ENCODE measurements at regions not wholly inside any gene's neighbourhood (a gene's known extent, or its start where the extent isn't known, plus 50 kb on each side); places are given as distances from the start of the nearest gene placed in this dataset.

DNA sequence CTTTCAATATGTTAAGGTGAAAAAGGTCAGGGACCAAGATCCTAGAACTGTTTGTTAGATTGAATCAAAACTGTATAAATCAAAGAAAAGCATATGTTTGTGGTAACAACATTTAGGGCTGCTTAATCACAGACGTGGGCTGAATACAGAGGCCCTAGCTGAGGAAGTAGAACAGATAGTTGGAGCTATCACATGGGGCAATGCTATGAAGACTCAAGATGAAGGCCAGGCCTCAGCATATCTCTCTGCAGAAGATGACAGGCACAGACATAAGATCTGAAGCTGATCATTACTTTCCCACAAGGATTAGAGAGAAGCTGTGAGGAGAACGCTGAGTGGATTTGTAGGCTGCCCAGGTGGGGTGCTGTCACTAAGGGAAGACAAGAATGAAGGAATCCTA, 158.6 kb upstream of the CARD18 start:
- CTCF ChIA-PET, result interaction anchor here (0.5 kb wide), 1 partner anchor 23 kb away, joined by 4 read pairs; no protein-coding TSS in a partner anchor
- POLR2A ChIA-PET, result no interaction called here
- H3K4me3 ChIP-seq (ENCODE audit: low read depth, low read length), result no peak overlapping the region
- H3K27ac ChIP-seq (ENCODE audit: extremely low read depth, low read depth, low read length), result no peak overlapping the region
- H3K9me3 ChIP-seq (ENCODE audit: control insufficient read depth, insufficient read depth, low read depth, low read length), result no peaks in the 10 kb centered on the region
- TF ChIP-seq ZNF585B (tag by site-specific recombination; IDR thresholded peaks at IDR 0.05) (no peak), ZNF10 (tag by site-specific recombination; IDR thresholded peaks at IDR 0.05) (no peak), ZNF837 (tag by site-specific recombination; IDR thresholded peaks at IDR 0.05) (no peak), GLIS2 (tag by site-specific recombination; IDR thresholded peaks at IDR 0.05) (no peak), ZNF529 (tag by site-specific recombination; IDR thresholded peaks at IDR 0.05; ENCODE audit: insufficient replicate concordance) (no peak), ZNF843 (tag by site-specific recombination; IDR thresholded peaks at IDR 0.05) (no peak), HOXD13 (CRISPR knock-in tag; IDR thresholded peaks at IDR 0.05; ENCODE audit: borderline replicate concordance) (no peak), MZF1 (tag by site-specific recombination; IDR thresholded peaks at IDR 0.05; ENCODE audit: borderline replicate concordance) (no peak), YY1 (tag by site-specific recombination; IDR thresholded peaks at IDR 0.05) (no peak), ZBTB8A (tag by site-specific recombination; IDR thresholded peaks at IDR 0.05) (no peak), ZNF140 (tag by site-specific recombination; IDR thresholded peaks at IDR 0.05) (no peak), FEZF1 (tag by site-specific recombination; IDR thresholded peaks at IDR 0.05) (no peak)
- TF ChIP-seq, protein P1, sequence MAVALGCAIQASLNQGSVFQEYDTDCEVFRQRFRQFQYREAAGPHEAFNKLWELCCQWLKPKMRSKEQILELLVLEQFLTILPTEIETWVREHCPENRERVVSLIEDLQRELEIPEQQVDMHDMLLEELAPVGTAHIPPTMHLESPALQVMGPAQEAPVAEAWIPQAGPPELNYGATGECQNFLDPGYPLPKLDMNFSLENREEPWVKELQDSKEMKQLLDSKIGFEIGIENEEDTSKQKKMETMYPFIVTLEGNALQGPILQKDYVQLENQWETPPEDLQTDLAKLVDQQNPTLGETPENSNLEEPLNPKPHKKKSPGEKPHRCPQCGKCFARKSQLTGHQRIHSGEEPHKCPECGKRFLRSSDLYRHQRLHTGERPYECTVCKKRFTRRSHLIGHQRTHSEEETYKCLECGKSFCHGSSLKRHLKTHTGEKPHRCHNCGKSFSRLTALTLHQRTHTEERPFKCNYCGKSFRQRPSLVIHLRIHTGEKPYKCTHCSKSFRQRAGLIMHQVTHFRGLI (tag by site-specific recombination; IDR thresholded peaks at IDR 0.05), result no peak
- TF ChIP-seq, protein P2, sequence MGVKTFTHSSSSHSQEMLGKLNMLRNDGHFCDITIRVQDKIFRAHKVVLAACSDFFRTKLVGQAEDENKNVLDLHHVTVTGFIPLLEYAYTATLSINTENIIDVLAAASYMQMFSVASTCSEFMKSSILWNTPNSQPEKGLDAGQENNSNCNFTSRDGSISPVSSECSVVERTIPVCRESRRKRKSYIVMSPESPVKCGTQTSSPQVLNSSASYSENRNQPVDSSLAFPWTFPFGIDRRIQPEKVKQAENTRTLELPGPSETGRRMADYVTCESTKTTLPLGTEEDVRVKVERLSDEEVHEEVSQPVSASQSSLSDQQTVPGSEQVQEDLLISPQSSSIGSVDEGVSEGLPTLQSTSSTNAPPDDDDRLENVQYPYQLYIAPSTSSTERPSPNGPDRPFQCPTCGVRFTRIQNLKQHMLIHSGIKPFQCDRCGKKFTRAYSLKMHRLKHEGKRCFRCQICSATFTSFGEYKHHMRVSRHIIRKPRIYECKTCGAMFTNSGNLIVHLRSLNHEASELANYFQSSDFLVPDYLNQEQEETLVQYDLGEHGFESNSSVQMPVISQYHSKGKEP (tag by site-specific recombination; IDR thresholded peaks at IDR 0.05), result no peak
- no peaks in the 10 kb centered on the region for H3K36me3 ChIP-seq (ENCODE audit: control insufficient read depth in 2 of 2, insufficient read depth in 1 of 2, low read length in 2 of 2)
- no peaks in the 10 kb centered on the region for H3K4me1 ChIP-seq (ENCODE audit: control insufficient read depth, insufficient read depth, low read length)

DNA sequence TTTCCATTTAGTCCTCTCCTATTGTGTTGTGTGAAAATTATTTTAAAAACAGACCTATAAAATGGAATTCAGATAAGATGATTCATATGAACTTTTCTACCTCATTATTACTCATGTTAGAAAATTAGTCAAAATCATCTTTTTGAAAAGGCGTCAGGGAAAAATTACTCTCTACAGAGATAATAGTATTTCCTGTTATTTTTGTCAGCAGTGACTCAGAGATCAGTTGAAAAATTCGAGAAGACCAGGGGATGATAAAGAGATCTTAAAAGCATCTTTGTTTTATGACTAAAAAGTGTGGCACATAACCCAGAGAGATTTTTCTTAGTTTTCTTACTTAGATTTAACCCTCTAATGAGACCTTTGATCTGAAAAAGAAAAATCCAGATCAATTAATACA, 157.9 kb upstream of the CARD18 start:
- Histone ChIP-seq H3K27ac (ENCODE audit: extremely low read depth, low read depth, low read length) (no peak overlapping the region), H3K9me3 (ENCODE audit: control insufficient read depth, insufficient read depth, low read depth, low read length) (no peaks in the 10 kb centered on the region), H3K36me3 (ENCODE audit: control insufficient read depth in 2 of 2, insufficient read depth in 1 of 2, low read length in 2 of 2) (no peaks in the 10 kb centered on the region), H3K4me1 (ENCODE audit: control insufficient read depth, insufficient read depth, low read length) (no peaks in the 10 kb centered on the region), H3K4me3 (ENCODE audit: low read depth, low read length) (no peak overlapping the region)
- ChIA-PET CTCF (no interaction called here), POLR2A (no interaction called here)
- no peak for TF ChIP-seq ZNF223 (tag by site-specific recombination; IDR thresholded peaks at IDR 0.05)
- TF ChIP-seq, protein P3, sequence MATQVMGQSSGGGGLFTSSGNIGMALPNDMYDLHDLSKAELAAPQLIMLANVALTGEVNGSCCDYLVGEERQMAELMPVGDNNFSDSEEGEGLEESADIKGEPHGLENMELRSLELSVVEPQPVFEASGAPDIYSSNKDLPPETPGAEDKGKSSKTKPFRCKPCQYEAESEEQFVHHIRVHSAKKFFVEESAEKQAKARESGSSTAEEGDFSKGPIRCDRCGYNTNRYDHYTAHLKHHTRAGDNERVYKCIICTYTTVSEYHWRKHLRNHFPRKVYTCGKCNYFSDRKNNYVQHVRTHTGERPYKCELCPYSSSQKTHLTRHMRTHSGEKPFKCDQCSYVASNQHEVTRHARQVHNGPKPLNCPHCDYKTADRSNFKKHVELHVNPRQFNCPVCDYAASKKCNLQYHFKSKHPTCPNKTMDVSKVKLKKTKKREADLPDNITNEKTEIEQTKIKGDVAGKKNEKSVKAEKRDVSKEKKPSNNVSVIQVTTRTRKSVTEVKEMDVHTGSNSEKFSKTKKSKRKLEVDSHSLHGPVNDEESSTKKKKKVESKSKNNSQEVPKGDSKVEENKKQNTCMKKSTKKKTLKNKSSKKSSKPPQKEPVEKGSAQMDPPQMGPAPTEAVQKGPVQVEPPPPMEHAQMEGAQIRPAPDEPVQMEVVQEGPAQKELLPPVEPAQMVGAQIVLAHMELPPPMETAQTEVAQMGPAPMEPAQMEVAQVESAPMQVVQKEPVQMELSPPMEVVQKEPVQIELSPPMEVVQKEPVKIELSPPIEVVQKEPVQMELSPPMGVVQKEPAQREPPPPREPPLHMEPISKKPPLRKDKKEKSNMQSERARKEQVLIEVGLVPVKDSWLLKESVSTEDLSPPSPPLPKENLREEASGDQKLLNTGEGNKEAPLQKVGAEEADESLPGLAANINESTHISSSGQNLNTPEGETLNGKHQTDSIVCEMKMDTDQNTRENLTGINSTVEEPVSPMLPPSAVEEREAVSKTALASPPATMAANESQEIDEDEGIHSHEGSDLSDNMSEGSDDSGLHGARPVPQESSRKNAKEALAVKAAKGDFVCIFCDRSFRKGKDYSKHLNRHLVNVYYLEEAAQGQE (tag by site-specific recombination; IDR thresholded peaks at IDR 0.05), result no peak

DNA sequence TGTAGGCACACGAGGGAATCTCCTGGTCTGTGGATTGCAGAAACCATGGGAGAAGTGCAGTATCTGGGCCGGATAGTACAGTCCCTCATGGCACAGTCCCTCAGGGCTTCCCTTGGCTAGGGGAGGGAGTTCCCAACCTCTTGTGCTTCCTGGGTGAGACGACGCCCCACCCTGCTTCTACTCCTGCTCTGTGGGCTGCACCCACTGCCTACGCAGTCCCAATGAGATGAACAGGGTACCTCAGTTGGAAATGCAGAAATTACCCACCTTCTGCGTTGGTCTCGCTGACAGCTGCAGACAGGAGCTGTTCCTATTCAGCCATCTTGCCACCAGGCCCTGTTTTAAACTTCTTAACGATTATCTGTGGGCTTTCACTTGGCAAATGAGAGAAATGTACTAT, 157.2 kb upstream of the CARD18 start:
- Histone ChIP-seq H3K9me3 (ENCODE audit: control insufficient read depth, insufficient read depth, low read depth, low read length) (no peaks in the 10 kb centered on the region), H3K4me3 (ENCODE audit: low read depth, low read length) (no peak overlapping the region), H3K27ac (ENCODE audit: extremely low read depth, low read depth, low read length) (no peak overlapping the region), H3K4me1 (ENCODE audit: control insufficient read depth, insufficient read depth, low read length) (no peaks in the 10 kb centered on the region), H3K36me3 (ENCODE audit: control insufficient read depth in 2 of 2, insufficient read depth in 1 of 2, low read length in 2 of 2) (no peaks in the 10 kb centered on the region)
- CTCF ChIA-PET, result interaction anchor here (0.7 kb wide), 1 partner anchor 296 kb away, joined by 4 read pairs; no protein-coding TSS in a partner anchor
- TF ChIP-seq, protein P4, sequence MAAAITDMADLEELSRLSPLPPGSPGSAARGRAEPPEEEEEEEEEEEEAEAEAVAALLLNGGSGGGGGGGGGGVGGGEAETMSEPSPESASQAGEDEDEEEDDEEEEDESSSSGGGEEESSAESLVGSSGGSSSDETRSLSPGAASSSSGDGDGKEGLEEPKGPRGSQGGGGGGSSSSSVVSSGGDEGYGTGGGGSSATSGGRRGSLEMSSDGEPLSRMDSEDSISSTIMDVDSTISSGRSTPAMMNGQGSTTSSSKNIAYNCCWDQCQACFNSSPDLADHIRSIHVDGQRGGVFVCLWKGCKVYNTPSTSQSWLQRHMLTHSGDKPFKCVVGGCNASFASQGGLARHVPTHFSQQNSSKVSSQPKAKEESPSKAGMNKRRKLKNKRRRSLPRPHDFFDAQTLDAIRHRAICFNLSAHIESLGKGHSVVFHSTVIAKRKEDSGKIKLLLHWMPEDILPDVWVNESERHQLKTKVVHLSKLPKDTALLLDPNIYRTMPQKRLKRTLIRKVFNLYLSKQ (tag by site-specific recombination; IDR thresholded peaks at IDR 0.05; ENCODE audit: borderline replicate concordance), result no peak
- TF ChIP-seq OVOL3 (tag by site-specific recombination; IDR thresholded peaks at IDR 0.05) (no peak), ZNF660 (tag by site-specific recombination; IDR thresholded peaks at IDR 0.05) (no peak), ZBTB17 (tag by site-specific recombination; IDR thresholded peaks at IDR 0.05) (no peak), ZNF843 (tag by site-specific recombination; IDR thresholded peaks at IDR 0.05) (no peak), ZNF138 (tag by site-specific recombination; IDR thresholded peaks at IDR 0.05; ENCODE audit: borderline replicate concordance) (no peak)
- POLR2A ChIA-PET, result no interaction called here
